H1 (cell line): ENCODE measurements at regions not wholly inside any gene's neighbourhood (a gene's known extent, or its start where the extent isn't known, plus 50 kb on each side); places are given as distances from the start of the nearest gene placed in this dataset.

Experiments
- CHD7 ChIP-seq: fragments of 300-600 bp; sonication (generic); IDR thresholded peaks from 2 replicates; pipeline ENCODE4 v1.7.1; 2012; ENCODE audit warnings: low read length, moderate library complexity, mild to moderate bottlenecking, inconsistent platforms; ENCODE audit not compliant: insufficient replicate concordance
- EP300 ChIP-seq, 2 experiments: IDR thresholded peaks; 1 replicate in 1 of 2; 2 replicates in 1 of 2; pipeline ENCODE4 v1.6.1; 2011 to 2012; ENCODE audit warnings: low read depth in 2 of 2, low read length in 2 of 2, mild to moderate bottlenecking in 2 of 2, borderline replicate concordance in 1 of 2, inconsistent platforms in 1 of 2, moderate library complexity in 1 of 2
- KDM1A ChIP-seq: fragments of 200-600, 300-600 bp; sonication (generic); IDR thresholded peaks from 2 replicates; pipeline ENCODE4 v1.7.1; 2016; ENCODE audit warnings: mild to moderate bottlenecking, low read length, borderline replicate concordance
- NRF1 ChIP-seq: IDR thresholded peaks from 2 replicates; pipeline ENCODE4 v1.6.1; 2011; ENCODE audit warnings: mild to moderate bottlenecking, low read depth, low read length, improper control_type of control experiment
- PHF8 ChIP-seq: fragments of 200-600 bp; sonication (generic); conservative IDR thresholded peaks from 2 replicates; pipeline ENCODE4 v1.7.1; 2012; ENCODE audit warnings: low read depth, mild to moderate bottlenecking, inconsistent platforms, low read length, moderate library complexity
- POU5F1 ChIP-seq: IDR thresholded peaks from 2 replicates; pipeline ENCODE4 v1.6.1; 2011; ENCODE audit warnings: low read depth, mild to moderate bottlenecking, low read length, moderate library complexity
- SIX5 ChIP-seq: IDR thresholded peaks from 2 replicates; pipeline ENCODE4 v1.6.1; 2011; ENCODE audit warnings: mild to moderate bottlenecking, low read depth, low read length

- TF ChIP-seq CHD7 = peak; percentile 78
- no peak for TF ChIP-seq EP300 (IDR thresholded peaks at IDR 0.05; ENCODE audit: borderline replicate concordance in 1 of 2, low read depth in 2 of 2, low read length in 2 of 2)
- no peak for TF ChIP-seq POU5F1
- no peak for TF ChIP-seq KDM1A
- no peak for TF ChIP-seq PHF8
- no peak for TF ChIP-seq NRF1
- no peak for TF ChIP-seq SIX5
Observed at GRCh38 chr6:106002005-106002404, 84.1 kb upstream of the PRDM1 start (continued).
